AG04450 (cell line): ENCODE measurements at regions not wholly inside any gene's neighbourhood (a gene's known extent, or its start where the extent isn't known, plus 50 kb on each side); places are given as distances from the start of the nearest gene placed in this dataset.

Experiments
- CTCF ChIA-PET: fragments of 300-600, 350-600 bp; formaldehyde crosslinking; extraction: SDS; loops from one replicate; lab custom pipeline; 2022; ENCODE audit warnings: antibody characterized with exemption, inconsistent platforms; lab: Charles Lee
- POLR2A ChIA-PET: fragments of 350-600 bp; formaldehyde crosslinking; extraction: SDS; loops from one replicate; lab custom pipeline; 2021; ENCODE audit warnings: antibody characterized with exemption, inconsistent platforms; lab: Yijun Ruan, JAX
- DNase-seq: peaks from one replicate; pipeline ENCODE4 v3.0.0-alpha.2; 2011; ENCODE audit warnings: low read depth, low spot score
- H3K27ac ChIP-seq: one replicate; pipeline ENCODE4 v1.5.1; 2012; ENCODE audit warnings: low read depth, low read length, control low read depth
- H3K27me3 ChIP-seq: one replicate; pipeline ENCODE4 v1.6.0; 2012; ENCODE audit warnings: low read length; ENCODE audit not compliant: control insufficient read depth, insufficient read depth
- H3K4me3 ChIP-seq: 2 replicates; pipeline ENCODE4 v1.5.1; 2011; ENCODE audit warnings: mild to moderate bottlenecking, low read depth, low read length, control low read depth
- H3K9me3 ChIP-seq: 2 replicates; pipeline ENCODE4 v1.5.1; 2012; ENCODE audit warnings: low read length; ENCODE audit not compliant: control insufficient read depth, insufficient read depth
- TF ChIP-seq, protein P1 (sequence below): IDR thresholded peaks from 2 replicates; pipeline ENCODE4 v1.5.1; 2011; ENCODE audit warnings: low read depth, low read length, control low read depth, inconsistent platforms

DNA sequence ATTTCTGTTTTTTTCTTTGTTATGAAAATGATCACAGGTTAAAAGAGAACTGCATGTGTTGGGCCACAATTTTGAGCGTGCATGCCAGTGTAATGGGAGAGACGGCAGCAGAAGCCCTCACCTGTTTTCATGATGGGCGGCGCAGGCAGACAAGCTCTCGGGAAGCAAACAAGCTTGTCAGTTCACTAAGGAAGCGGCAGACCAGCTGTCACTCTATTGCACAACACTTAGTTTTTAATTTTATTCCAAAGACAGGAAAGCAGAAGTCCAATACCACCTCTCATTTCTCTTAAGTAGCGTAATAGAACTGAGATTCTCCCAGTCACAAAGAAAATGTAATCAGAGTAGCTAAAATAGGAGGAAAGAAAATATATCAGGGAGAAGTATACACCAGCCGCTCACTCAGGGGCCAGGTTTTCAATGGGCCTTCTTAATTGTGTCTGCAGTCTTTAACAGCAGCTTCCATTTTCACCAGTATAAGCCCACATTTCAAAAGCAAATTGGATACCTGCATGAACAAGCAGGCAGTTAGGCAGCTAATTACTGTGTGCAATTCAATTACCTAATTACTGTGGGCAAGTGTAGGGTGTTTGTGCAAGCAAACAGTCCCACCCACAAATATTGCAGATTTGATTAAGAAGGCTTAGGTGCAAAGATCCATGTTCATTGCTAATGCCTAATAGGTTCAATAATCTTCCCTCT, 711.4 kb downstream of the DIAPH3 start:
- ChIA-PET POLR2A (no interaction called here), CTCF (no interaction called here)
- H3K27ac ChIP-seq = no peak overlapping the region
- TF ChIP-seq, protein P1, sequence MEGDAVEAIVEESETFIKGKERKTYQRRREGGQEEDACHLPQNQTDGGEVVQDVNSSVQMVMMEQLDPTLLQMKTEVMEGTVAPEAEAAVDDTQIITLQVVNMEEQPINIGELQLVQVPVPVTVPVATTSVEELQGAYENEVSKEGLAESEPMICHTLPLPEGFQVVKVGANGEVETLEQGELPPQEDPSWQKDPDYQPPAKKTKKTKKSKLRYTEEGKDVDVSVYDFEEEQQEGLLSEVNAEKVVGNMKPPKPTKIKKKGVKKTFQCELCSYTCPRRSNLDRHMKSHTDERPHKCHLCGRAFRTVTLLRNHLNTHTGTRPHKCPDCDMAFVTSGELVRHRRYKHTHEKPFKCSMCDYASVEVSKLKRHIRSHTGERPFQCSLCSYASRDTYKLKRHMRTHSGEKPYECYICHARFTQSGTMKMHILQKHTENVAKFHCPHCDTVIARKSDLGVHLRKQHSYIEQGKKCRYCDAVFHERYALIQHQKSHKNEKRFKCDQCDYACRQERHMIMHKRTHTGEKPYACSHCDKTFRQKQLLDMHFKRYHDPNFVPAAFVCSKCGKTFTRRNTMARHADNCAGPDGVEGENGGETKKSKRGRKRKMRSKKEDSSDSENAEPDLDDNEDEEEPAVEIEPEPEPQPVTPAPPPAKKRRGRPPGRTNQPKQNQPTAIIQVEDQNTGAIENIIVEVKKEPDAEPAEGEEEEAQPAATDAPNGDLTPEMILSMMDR = no peak
- H3K4me3 ChIP-seq = no peak overlapping the region
- no peak for DNase-seq
- no peaks in the 10 kb centered on the region for H3K27me3 ChIP-seq
- no peaks in the 10 kb centered on the region for H3K9me3 ChIP-seq

DNA sequence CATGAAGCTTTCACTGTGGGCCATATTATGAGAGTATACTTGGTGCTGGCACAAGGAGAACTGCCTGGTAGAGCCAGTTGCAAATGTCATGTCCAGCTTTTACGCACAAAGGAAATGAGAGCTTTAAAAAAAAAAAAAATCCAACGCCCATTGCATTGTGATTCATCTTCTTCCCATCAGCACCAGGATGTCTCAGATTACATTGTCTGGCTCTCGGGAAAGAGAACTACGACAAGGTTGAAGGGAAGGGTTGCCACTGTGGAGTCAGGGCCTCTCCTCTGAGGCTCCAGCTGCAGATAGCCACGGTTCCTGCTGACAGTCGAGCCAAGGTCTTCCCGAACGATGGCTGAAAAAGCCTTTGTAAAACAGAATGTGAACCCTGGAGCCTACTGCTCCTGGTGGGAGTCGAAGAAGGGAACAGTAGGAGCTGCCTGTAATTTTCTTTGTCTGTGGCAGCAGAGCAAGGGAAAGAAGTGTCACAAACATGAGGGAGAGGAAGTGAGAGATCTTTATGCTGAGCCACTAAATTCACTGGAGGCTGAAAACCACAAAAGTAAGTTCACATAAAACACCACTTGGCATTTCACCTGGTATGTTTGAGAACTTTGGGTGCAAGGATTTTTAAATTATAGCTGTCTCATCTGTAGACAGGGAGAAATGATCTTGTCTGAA, 704.7 kb downstream of the DIAPH3 start:
- Histone ChIP-seq H3K27ac (peak overlapping the region; percentile 72), H3K9me3 (peaks cover 4% of the 10 kb centered on the region), H3K27me3 (no peaks in the 10 kb centered on the region), H3K4me3 (no peak overlapping the region)
- CTCF ChIA-PET = interaction anchor here (0.8 to 1.4 kb wide), 8 partner anchors 12 to 448 kb away, joined by 3 to 5 read pairs (median 4); no protein-coding TSS in a partner anchor
- TF ChIP-seq, protein P1 = no peak
- POLR2A ChIA-PET = interaction anchor here (0.5 to 2.0 kb wide), 8 partner anchors 10 to 923 kb away, joined by 3 to 6 read pairs (median 4); no protein-coding TSS in a partner anchor
- DNase-seq = peak; percentile 49

- no peak for DNase-seq
- POLR2A ChIA-PET = no interaction called here
Observed at GRCh38 chr13:59459972-59460371, 703.8 kb downstream of the DIAPH3 start.

DNA sequence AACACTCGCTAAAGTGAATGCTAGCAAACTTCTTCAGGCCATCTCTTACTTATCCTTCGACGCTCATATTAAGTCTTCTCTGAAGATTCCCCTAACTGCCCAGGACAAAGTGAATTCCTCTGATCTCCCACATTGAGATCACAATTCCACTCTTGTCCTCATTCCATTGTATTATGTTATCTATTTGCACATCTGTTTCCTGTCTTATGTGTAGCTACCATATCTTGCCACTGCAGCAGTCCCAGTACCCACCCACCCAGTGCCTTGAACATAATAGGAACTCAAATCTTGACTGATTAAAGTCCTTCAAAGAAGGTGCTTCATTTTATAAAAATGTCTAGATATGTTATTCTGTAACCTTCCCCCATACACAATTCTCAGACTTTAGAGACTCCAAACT, 702.3 kb downstream of the DIAPH3 start:
- ChIA-PET POLR2A (no interaction called here), CTCF (no interaction called here)
- TF ChIP-seq, protein P1 = no peak
- Histone ChIP-seq H3K9me3 (peaks cover 4% of the 10 kb centered on the region), H3K27me3 (no peaks in the 10 kb centered on the region), H3K4me3 (no peak overlapping the region), H3K27ac (no peak overlapping the region)
- no peak for DNase-seq

More at GRCh38 chr13:59459972-59460371, 703.8 kb downstream of the DIAPH3 start:
- Histone ChIP-seq H3K9me3 (peaks cover 4% of the 10 kb centered on the region), H3K27ac (peak overlapping the region; percentile 47), H3K27me3 (no peaks in the 10 kb centered on the region), H3K4me3 (no peak overlapping the region)
- CTCF ChIA-PET = interaction anchor here (0.8 to 1.4 kb wide), 5 partner anchors 13 to 218 kb away, joined by 3 to 4 read pairs (median 4); no protein-coding TSS in a partner anchor
- TF ChIP-seq, protein P1 = no peak

DNA sequence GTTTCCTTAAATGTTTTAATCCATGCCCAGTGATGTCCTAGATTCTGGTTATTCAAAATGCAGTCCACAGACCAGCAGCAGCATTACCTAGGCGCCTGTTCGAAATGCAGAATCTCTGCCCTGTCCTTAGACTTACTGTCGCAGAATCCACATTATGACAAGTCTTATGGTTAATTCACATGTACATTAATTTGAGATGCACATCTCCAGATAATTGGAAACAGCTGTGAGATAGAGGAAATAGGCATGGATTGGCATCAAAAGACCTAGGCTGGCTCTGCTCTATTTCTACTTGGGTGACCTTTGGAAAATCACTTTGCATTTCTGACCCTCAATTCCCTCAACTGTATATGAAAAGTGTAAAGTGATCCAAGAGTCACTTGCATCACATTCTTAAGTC, 700.7 kb downstream of the DIAPH3 start:
- H3K27ac ChIP-seq = no peak overlapping the region
- ChIA-PET POLR2A (no interaction called here), CTCF (interaction anchor here (0.6 kb wide), 1 partner anchor 219 kb away, joined by 4 read pairs; no protein-coding TSS in a partner anchor)
- no peak overlapping the region for H3K4me3 ChIP-seq
- peaks cover 4% of the 10 kb centered on the region for H3K9me3 ChIP-seq
- DNase-seq = no peak
- TF ChIP-seq, protein P1 = no peak
- H3K27me3 ChIP-seq = no peaks in the 10 kb centered on the region
